GM19468 (cell line): ENCODE measurements at regions not wholly inside any gene's neighbourhood (a gene's known extent, or its start where the extent isn't known, plus 50 kb on each side); places are given as distances from the start of the nearest gene placed in this dataset.
"Not testable (repeated sequence)": the region's sequence is repeated elsewhere in the genome, so short reads cannot be mapped to it uniquely, and the experiment has no call there.

Source experiments
- ATAC-seq: cut with Tn5 transposase; IDR thresholded peaks from one replicate; pipeline ENCODE4 v1.9.1; 2021; ENCODE audit warnings: mild to moderate bottlenecking, moderate library complexity, moderate number of reproducible peaks; ENCODE audit not compliant: unreplicated experiment; ENCODE audit errors: extremely low read depth

- no peak for ATAC-seq
Observed at GRCh38 chr4:187893418-187893817, 102.2 kb upstream of the ZFP42 start.

GRCh38 chr4:187903106-187903505 lies 92.5 kb upstream of the ZFP42 start:
- ATAC-seq: no peak

- ATAC-seq: no peak
Observed at GRCh38 chr4:187903700-187904099, 91.9 kb upstream of the ZFP42 start.

- no peak for ATAC-seq
Observed at GRCh38 chr4:187908079-187908561, 87.5 kb upstream of the ZFP42 start.

- ATAC-seq: no peak
Observed at GRCh38 chr4:187908731-187909130, 86.8 kb upstream of the ZFP42 start.

- no peak for ATAC-seq
Observed at GRCh38 chr4:187910741-187911140, 84.8 kb upstream of the ZFP42 start.

- ATAC-seq: not testable (repeated sequence)
Observed at GRCh38 chr4:187915406-187915805, 80.2 kb upstream of the ZFP42 start.

- ATAC-seq: no peak
Observed at GRCh38 chr4:187919966-187920365, 75.6 kb upstream of the ZFP42 start.

GRCh38 chr4:187921946-187922623 lies 73.5 kb upstream of the ZFP42 start:
- ATAC-seq: no peak

- no peak for ATAC-seq
Observed at GRCh38 chr4:187929024-187929423, 66.5 kb upstream of the ZFP42 start.

- ATAC-seq: no peak
Observed at GRCh38 chr4:187934766-187935165, 60.8 kb upstream of the ZFP42 start.

- no peak for ATAC-seq
Observed at GRCh38 chr4:187937557-187937956, 58.0 kb upstream of the ZFP42 start.

GRCh38 chr4:187940299-187940698 lies 55.3 kb upstream of the ZFP42 start:
- no peak for ATAC-seq

GRCh38 chr4:187942968-187943367 lies 52.6 kb upstream of the ZFP42 start:
- ATAC-seq: no peak

GRCh38 chr4:187944179-187944578 lies 51.4 kb upstream of the ZFP42 start:
- no peak for ATAC-seq
